Thyroid gland (tissue), 4 donors: ENCODE measurements at regions not wholly inside any gene's neighbourhood (a gene's known extent, or its start where the extent isn't known, plus 50 kb on each side); places are given as distances from the start of the nearest gene placed in this dataset.

ENCODE experiments used
- POLR2A ChIP-seq, 2 donors: fragments of 450-650 bp; IDR thresholded peaks; one replicate each; pipeline ENCODE4 v1.6.1; 2017; ENCODE audit warnings: antibody characterized with exemption in 2 of 2, mild to moderate bottlenecking in 2 of 2, moderate library complexity in 1 of 2
- TF ChIP-seq, protein P1 (sequence below), 6 experiments: fragments of 200-600 bp in 3 of 6; fragments of 450-650 bp in 3 of 6; sonication (generic) in 3 of 6; IDR thresholded peaks; one replicate each; pipeline ENCODE4 v1.5.1; 2016 to 2019; ENCODE audit warnings: antibody characterized with exemption in 6 of 6, mild to moderate bottlenecking in 2 of 6, inconsistent platforms in 1 of 6, moderate library complexity in 1 of 6

- TF ChIP-seq, protein P1, sequence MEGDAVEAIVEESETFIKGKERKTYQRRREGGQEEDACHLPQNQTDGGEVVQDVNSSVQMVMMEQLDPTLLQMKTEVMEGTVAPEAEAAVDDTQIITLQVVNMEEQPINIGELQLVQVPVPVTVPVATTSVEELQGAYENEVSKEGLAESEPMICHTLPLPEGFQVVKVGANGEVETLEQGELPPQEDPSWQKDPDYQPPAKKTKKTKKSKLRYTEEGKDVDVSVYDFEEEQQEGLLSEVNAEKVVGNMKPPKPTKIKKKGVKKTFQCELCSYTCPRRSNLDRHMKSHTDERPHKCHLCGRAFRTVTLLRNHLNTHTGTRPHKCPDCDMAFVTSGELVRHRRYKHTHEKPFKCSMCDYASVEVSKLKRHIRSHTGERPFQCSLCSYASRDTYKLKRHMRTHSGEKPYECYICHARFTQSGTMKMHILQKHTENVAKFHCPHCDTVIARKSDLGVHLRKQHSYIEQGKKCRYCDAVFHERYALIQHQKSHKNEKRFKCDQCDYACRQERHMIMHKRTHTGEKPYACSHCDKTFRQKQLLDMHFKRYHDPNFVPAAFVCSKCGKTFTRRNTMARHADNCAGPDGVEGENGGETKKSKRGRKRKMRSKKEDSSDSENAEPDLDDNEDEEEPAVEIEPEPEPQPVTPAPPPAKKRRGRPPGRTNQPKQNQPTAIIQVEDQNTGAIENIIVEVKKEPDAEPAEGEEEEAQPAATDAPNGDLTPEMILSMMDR (IDR thresholded peaks at IDR 0.05), result no peak
- TF ChIP-seq POLR2A (IDR thresholded peaks at IDR 0.05), result no peak
Measured at GRCh38 chr10:3366735-3367405, 194.3 kb upstream of the PITRM1 start.
